Sciatic nerve (tissue), 2 donors: ENCODE measurements at regions not wholly inside any gene's neighbourhood (a gene's known extent, or its start where the extent isn't known, plus 50 kb on each side); places are given as distances from the start of the nearest gene placed in this dataset.
"Not testable (repeated sequence)": the region's sequence is repeated elsewhere in the genome, so short reads cannot be mapped to it uniquely, and the experiment has no call there.

Experiments used
- ATAC-seq: fragments of 200-7000 bp; cut with Tn5 transposase; one replicate; pipeline ENCODE4 v1.9.1; 2020; ENCODE audit warnings: mild to moderate bottlenecking, moderate library complexity
- DNase-seq: peaks from one replicate; pipeline ENCODE4 v3.0.0-alpha.2; 2020; ENCODE audit warnings: low spot score
- intact Hi-C: fragments of 100-400 bp; cut with DNase I; formaldehyde crosslinking; loops from one replicate; pipeline ENCODE4 v1.14.2; 2022
- donor health status: DM: no; HTN: no; CAD: no.
- donor health status: DM: no; HTN: no; CAD: no.

- no peak for ATAC-seq
Measured at GRCh38 chr6:15132854-15133670, 112.8 kb upstream of the JARID2 start.

GRCh38 chr6:15137086-15137485 is 108.8 kb upstream of the JARID2 start:
- intact Hi-C loops = no loop called here

More at GRCh38 chr6:15132854-15133670, 112.8 kb upstream of the JARID2 start:
- no peak for DNase-seq
- intact Hi-C loops = no loop called here

GRCh38 chr6:15143086-15143485 is 102.8 kb upstream of the JARID2 start:
- ATAC-seq (no peak), DNase-seq (no peak)
- intact Hi-C loops = no loop called here

More at GRCh38 chr6:15137086-15137485, 108.8 kb upstream of the JARID2 start:
- DNase-seq (no peak), ATAC-seq (no peak)

- intact Hi-C loops = no loop called here
- DNase-seq = no peak
- ATAC-seq = no peak
Measured at GRCh38 chr6:15143540-15143939, 102.3 kb upstream of the JARID2 start.

- ATAC-seq (no peak), DNase-seq (no peak)
- intact Hi-C loops = no loop called here
Measured at GRCh38 chr6:15145821-15146220, 100.0 kb upstream of the JARID2 start.

GRCh38 chr6:15147827-15148226 is 98.0 kb upstream of the JARID2 start:
- DNase-seq (no peak), ATAC-seq (no peak)
- intact Hi-C loops = no loop called here

- DNase-seq (no peak), ATAC-seq (no peak)
- intact Hi-C loops = no loop called here
Measured at GRCh38 chr6:15148356-15148946, 97.4 kb upstream of the JARID2 start.

- ATAC-seq (no peak), DNase-seq (no peak)
- intact Hi-C loops = no loop called here
Measured at GRCh38 chr6:15150207-15150606, 95.7 kb upstream of the JARID2 start.

- no peak for ATAC-seq
Measured at GRCh38 chr6:15152700-15153099, 93.2 kb upstream of the JARID2 start.

GRCh38 chr6:15153191-15153590 is 92.7 kb upstream of the JARID2 start:
- intact Hi-C loops = no loop called here
- ATAC-seq (no peak), DNase-seq (no peak)

More at GRCh38 chr6:15152700-15153099, 93.2 kb upstream of the JARID2 start:
- no peak for DNase-seq
- intact Hi-C loops = no loop called here

GRCh38 chr6:15157479-15157878 is 88.4 kb upstream of the JARID2 start:
- DNase-seq = no peak
- intact Hi-C loops = no loop called here
- ATAC-seq = no peak

GRCh38 chr6:15158821-15159619 is 86.8 kb upstream of the JARID2 start:
- ATAC-seq (no peak), DNase-seq (no peak)
- intact Hi-C loops = no loop called here

- no peak for ATAC-seq
- DNase-seq = no peak
- intact Hi-C loops = no loop called here
Measured at GRCh38 chr6:15160812-15161211, 85.1 kb upstream of the JARID2 start.

GRCh38 chr6:15164855-15165254 is 81.0 kb upstream of the JARID2 start:
- intact Hi-C loops, ATAC-seq, DNase-seq: not testable (repeated sequence)

GRCh38 chr6:15166121-15166520 is 79.7 kb upstream of the JARID2 start:
- ATAC-seq = no peak
- intact Hi-C loops = no loop called here
- DNase-seq = no peak

GRCh38 chr6:15170126-15170525 is 75.7 kb upstream of the JARID2 start:
- intact Hi-C loops = no loop called here
- DNase-seq = no peak
- ATAC-seq = no peak

- no peak for DNase-seq
- intact Hi-C loops = no loop called here
- ATAC-seq = no peak
Measured at GRCh38 chr6:15171026-15171425, 74.8 kb upstream of the JARID2 start.

GRCh38 chr6:15176816-15177370 is 69.0 kb upstream of the JARID2 start:
- intact Hi-C loops = no loop called here
- DNase-seq (no peak), ATAC-seq (no peak)

GRCh38 chr6:15183979-15184378 is 61.9 kb upstream of the JARID2 start:
- no peak for ATAC-seq
- intact Hi-C loops = no loop called here
- DNase-seq = no peak

- ATAC-seq = no peak
- no peak for DNase-seq
- intact Hi-C loops = no loop called here
Measured at GRCh38 chr6:15184441-15184861, 61.4 kb upstream of the JARID2 start.
